ENCODE measurements at regions not wholly inside any gene's neighbourhood (a gene's known extent, or its start where the extent isn't known, plus 50 kb on each side); places are given as distances from the start of the nearest gene placed in this dataset.
"Not testable (repeated sequence)": the region's sequence is repeated elsewhere in the genome, so short reads cannot be mapped to it uniquely, and the experiment has no call there.

- DNase-seq (ENCODE audit: low read depth in 3 of 3): not testable (repeated sequence)
These were observed 133.0 kb upstream of the GDF10 start for GRCh38 chr10:47166808-47167581.

- DNase-seq (ENCODE audit: low read depth in 3 of 3): no peak
These were observed 132.4 kb upstream of the GDF10 start for GRCh38 chr10:47167591-47167990.

GRCh38 chr10:47169581-47169980 lies 130.4 kb upstream of the GDF10 start:
- no peak for DNase-seq (ENCODE audit: low read depth in 3 of 3)

- DNase-seq (ENCODE audit: low read depth in 3 of 3): no peak
These were observed 126.0 kb upstream of the GDF10 start for GRCh38 chr10:47173929-47174442.

- no peak for DNase-seq (ENCODE audit: low read depth in 3 of 3)
These were observed 124.5 kb upstream of the GDF10 start for GRCh38 chr10:47175181-47176123.

GRCh38 chr10:47176206-47176902 lies 123.6 kb upstream of the GDF10 start:
- no peak for DNase-seq (ENCODE audit: low read depth in 3 of 3)

- DNase-seq (ENCODE audit: low read depth in 3 of 3): no peak
These were observed 122.8 kb upstream of the GDF10 start for GRCh38 chr10:47176903-47177868.

GRCh38 chr10:47178537-47179290 lies 121.3 kb upstream of the GDF10 start:
- DNase-seq (ENCODE audit: low read depth in 3 of 3): no peak

GRCh38 chr10:47179291-47179647 lies 120.7 kb upstream of the GDF10 start:
- DNase-seq (ENCODE audit: low read depth in 3 of 3): no peak

GRCh38 chr10:47181052-47181849 lies 118.7 kb upstream of the GDF10 start:
- DNase-seq (ENCODE audit: low read depth in 3 of 3): no peak

GRCh38 chr10:47182934-47183703 lies 116.9 kb upstream of the GDF10 start:
- no peak for DNase-seq (ENCODE audit: low read depth in 3 of 3)

GRCh38 chr10:47183704-47184041 lies 116.3 kb upstream of the GDF10 start:
- DNase-seq (ENCODE audit: low read depth in 3 of 3): no peak

GRCh38 chr10:47184273-47184672 lies 115.7 kb upstream of the GDF10 start:
- DNase-seq (ENCODE audit: low read depth in 3 of 3): no peak

GRCh38 chr10:47184724-47185330 lies 115.2 kb upstream of the GDF10 start:
- no peak for DNase-seq (ENCODE audit: low read depth in 3 of 3)

- DNase-seq (ENCODE audit: low read depth in 3 of 3): no peak
These were observed 113.1 kb upstream of the GDF10 start for GRCh38 chr10:47186941-47187340.

GRCh38 chr10:47187592-47187991 lies 112.4 kb upstream of the GDF10 start:
- no peak for DNase-seq (ENCODE audit: low read depth in 3 of 3)

- no peak for DNase-seq (ENCODE audit: low read depth in 3 of 3)
These were observed 111.8 kb upstream of the GDF10 start for GRCh38 chr10:47188156-47188555.

GRCh38 chr10:47189802-47190201 lies 110.2 kb upstream of the GDF10 start:
- DNase-seq (ENCODE audit: low read depth in 3 of 3): no peak

Data from stimulated activated CD4-positive, alpha-beta T cell treated with anti-CD3 and anti-CD28 coated beads, TNF-alpha, amount 100 ng/mL, for 24 hours (primary cell).